ENCODE measurements at regions not wholly inside any gene's neighbourhood (a gene's known extent, or its start where the extent isn't known, plus 50 kb on each side); places are given as distances from the start of the nearest gene placed in this dataset.

- no peak for TF ChIP-seq CTCF (IDR thresholded peaks at IDR 0.05; ENCODE audit: insufficient read depth, low read depth, low read length)
- no peak for TF ChIP-seq EZH2 (IDR thresholded peaks at IDR 0.05; ENCODE audit: insufficient read depth, low read length)
Observed at GRCh38 chr21:14684071-14684470, 138.0 kb upstream of the SAMSN1 start.

Measured in astrocyte (in vitro differentiated cells and primary cell).